HepG2 (cell line): ENCODE measurements at regions not wholly inside any gene's neighbourhood (a gene's known extent, or its start where the extent isn't known, plus 50 kb on each side); places are given as distances from the start of the nearest gene placed in this dataset.

Experiments
- ADNP ChIP-seq: sonication (generic); formaldehyde crosslinking; IDR thresholded peaks from 2 replicates; pipeline ENCODE4 v1.4.0; 2020; ENCODE audit warnings: missing genetic modification reagents
- ESRRA ChIP-seq: sonication (generic); formaldehyde crosslinking; IDR thresholded peaks from 2 replicates; pipeline ENCODE4 v1.5.1; 2020; ENCODE audit warnings: mild to moderate bottlenecking, low read depth, missing genetic modification reagents
- IRF1 ChIP-seq: sonication (generic); formaldehyde crosslinking; IDR thresholded peaks from 2 replicates; pipeline ENCODE4 v1.4.0; 2020; ENCODE audit warnings: low read depth, mild to moderate bottlenecking, missing genetic modification reagents
- KLF6 ChIP-seq: IDR thresholded peaks from 2 replicates; pipeline ENCODE4 v1.8.0; 2016; ENCODE audit warnings: missing biosample characterization, missing genetic modification reagents
- RXRA ChIP-seq: sonication (generic); formaldehyde crosslinking; IDR thresholded peaks from 2 replicates; pipeline ENCODE4 v1.5.1; 2020; ENCODE audit warnings: missing genetic modification reagents
- SP1 ChIP-seq, 2 experiments: fragments of 450-650 bp in 1 of 2; sonication (generic) in 1 of 2; formaldehyde crosslinking in 1 of 2; IDR thresholded peaks; 2 replicates each; pipeline versions ENCODE4 v1.4.0 to v1.6.1; 2016 to 2020; ENCODE audit warnings: missing genetic modification reagents in 1 of 2
- TBP ChIP-seq: sonication (generic); formaldehyde crosslinking; IDR thresholded peaks from 2 replicates; pipeline ENCODE4 v1.5.0; 2020; ENCODE audit warnings: missing genetic modification reagents
- TFDP1 ChIP-seq: IDR thresholded peaks from 2 replicates; pipeline ENCODE4 v1.6.1; 2016; ENCODE audit warnings: missing compliant biosample characterization, missing genetic modification reagents, borderline replicate concordance
- YEATS2 ChIP-seq: sonication (generic); formaldehyde crosslinking; IDR thresholded peaks from 2 replicates; pipeline ENCODE4 v1.4.0; 2020; ENCODE audit warnings: missing genetic modification reagents, borderline replicate concordance
- ZNF713 ChIP-seq: sonication (generic); formaldehyde crosslinking; IDR thresholded peaks from 2 replicates; pipeline ENCODE4 v1.4.0; 2020; ENCODE audit warnings: mild to moderate bottlenecking, missing genetic modification reagents
- TF ChIP-seq, protein P1 (sequence below): sonication (generic); formaldehyde crosslinking; IDR thresholded peaks from 2 replicates; pipeline ENCODE4 v1.4.0; 2020; ENCODE audit warnings: mild to moderate bottlenecking, missing genetic modification reagents, borderline replicate concordance
- TF ChIP-seq, protein P2 (sequence below): sonication (generic); formaldehyde crosslinking; IDR thresholded peaks from 2 replicates; pipeline ENCODE4 v1.5.0; 2020; ENCODE audit warnings: mild to moderate bottlenecking, missing genetic modification reagents, moderate library complexity

- TF ChIP-seq, protein P1, sequence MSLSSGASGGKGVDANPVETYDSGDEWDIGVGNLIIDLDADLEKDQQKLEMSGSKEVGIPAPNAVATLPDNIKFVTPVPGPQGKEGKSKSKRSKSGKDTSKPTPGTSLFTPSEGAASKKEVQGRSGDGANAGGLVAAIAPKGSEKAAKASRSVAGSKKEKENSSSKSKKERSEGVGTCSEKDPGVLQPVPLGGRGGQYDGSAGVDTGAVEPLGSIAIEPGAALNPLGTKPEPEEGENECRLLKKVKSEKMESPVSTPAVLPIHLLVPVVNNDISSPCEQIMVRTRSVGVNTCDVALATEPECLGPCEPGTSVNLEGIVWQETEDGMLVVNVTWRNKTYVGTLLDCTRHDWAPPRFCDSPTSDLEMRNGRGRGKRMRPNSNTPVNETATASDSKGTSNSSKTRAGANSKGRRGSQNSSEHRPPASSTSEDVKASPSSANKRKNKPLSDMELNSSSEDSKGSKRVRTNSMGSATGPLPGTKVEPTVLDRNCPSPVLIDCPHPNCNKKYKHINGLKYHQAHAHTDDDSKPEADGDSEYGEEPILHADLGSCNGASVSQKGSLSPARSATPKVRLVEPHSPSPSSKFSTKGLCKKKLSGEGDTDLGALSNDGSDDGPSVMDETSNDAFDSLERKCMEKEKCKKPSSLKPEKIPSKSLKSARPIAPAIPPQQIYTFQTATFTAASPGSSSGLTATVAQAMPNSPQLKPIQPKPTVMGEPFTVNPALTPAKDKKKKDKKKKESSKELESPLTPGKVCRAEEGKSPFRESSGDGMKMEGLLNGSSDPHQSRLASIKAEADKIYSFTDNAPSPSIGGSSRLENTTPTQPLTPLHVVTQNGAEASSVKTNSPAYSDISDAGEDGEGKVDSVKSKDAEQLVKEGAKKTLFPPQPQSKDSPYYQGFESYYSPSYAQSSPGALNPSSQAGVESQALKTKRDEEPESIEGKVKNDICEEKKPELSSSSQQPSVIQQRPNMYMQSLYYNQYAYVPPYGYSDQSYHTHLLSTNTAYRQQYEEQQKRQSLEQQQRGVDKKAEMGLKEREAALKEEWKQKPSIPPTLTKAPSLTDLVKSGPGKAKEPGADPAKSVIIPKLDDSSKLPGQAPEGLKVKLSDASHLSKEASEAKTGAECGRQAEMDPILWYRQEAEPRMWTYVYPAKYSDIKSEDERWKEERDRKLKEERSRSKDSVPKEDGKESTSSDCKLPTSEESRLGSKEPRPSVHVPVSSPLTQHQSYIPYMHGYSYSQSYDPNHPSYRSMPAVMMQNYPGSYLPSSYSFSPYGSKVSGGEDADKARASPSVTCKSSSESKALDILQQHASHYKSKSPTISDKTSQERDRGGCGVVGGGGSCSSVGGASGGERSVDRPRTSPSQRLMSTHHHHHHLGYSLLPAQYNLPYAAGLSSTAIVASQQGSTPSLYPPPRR (CRISPR knock-in tag), result no peak
- TF ChIP-seq YEATS2 (CRISPR knock-in tag), result no peak
- TF ChIP-seq, protein P2, sequence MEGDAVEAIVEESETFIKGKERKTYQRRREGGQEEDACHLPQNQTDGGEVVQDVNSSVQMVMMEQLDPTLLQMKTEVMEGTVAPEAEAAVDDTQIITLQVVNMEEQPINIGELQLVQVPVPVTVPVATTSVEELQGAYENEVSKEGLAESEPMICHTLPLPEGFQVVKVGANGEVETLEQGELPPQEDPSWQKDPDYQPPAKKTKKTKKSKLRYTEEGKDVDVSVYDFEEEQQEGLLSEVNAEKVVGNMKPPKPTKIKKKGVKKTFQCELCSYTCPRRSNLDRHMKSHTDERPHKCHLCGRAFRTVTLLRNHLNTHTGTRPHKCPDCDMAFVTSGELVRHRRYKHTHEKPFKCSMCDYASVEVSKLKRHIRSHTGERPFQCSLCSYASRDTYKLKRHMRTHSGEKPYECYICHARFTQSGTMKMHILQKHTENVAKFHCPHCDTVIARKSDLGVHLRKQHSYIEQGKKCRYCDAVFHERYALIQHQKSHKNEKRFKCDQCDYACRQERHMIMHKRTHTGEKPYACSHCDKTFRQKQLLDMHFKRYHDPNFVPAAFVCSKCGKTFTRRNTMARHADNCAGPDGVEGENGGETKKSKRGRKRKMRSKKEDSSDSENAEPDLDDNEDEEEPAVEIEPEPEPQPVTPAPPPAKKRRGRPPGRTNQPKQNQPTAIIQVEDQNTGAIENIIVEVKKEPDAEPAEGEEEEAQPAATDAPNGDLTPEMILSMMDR (CRISPR knock-in tag), result no peak
- no peak for TF ChIP-seq TBP (CRISPR knock-in tag)
- TF ChIP-seq ADNP (CRISPR knock-in tag), result no peak
- TF ChIP-seq ESRRA (CRISPR knock-in tag), result no peak
- no peak for TF ChIP-seq RXRA
- no peak for TF ChIP-seq KLF6 (CRISPR knock-in tag)
- no peak for TF ChIP-seq ZNF713
- no peak for TF ChIP-seq IRF1 (CRISPR knock-in tag)
- no peak for TF ChIP-seq SP1 (IDR thresholded peaks at IDR 0.05)
- no peak for TF ChIP-seq SP1 (CRISPR knock-in tag; IDR thresholded peaks at IDR 0.05)
- TF ChIP-seq TFDP1 (CRISPR knock-in tag), result no peak
Measured at GRCh38 chr14:65881642-65882041, 469.1 kb downstream of the FUT8 start.
